A549 (cell line): ENCODE measurements at regions not wholly inside any gene's neighbourhood (a gene's known extent, or its start where the extent isn't known, plus 50 kb on each side); places are given as distances from the start of the nearest gene placed in this dataset.

Experiments used
- ATAC-seq, 2 experiments: fragments of 200-7000 bp in 1 of 2; fragments of >200 bp in 1 of 2; cut with Nextera tagmentation in 1 of 2; cut with Tn5 transposase in 1 of 2; 3 replicates each; pipeline versions ENCODE4 v1.8.0 to v1.9.1; 2018 to 2020; ENCODE audit warnings: mild to moderate bottlenecking in 1 of 2, moderate library complexity in 1 of 2
- CTCF ChIA-PET: fragments of 300-600 bp; sonication (Branson Sonifier 250); formaldehyde crosslinking; extraction: SDS; loops from one replicate; lab custom pipeline; 2021; ENCODE audit warnings: antibody characterized with exemption, inconsistent platforms; lab: Yijun Ruan, JAX
- POLR2A ChIA-PET: fragments of 350-600 bp; formaldehyde crosslinking; extraction: SDS; loops from one replicate; lab custom pipeline; 2021; ENCODE audit warnings: antibody characterized with exemption, inconsistent platforms; lab: Yijun Ruan, JAX
- DNase-seq, 2 experiments: peaks; one replicate each; pipeline versions ENCODE4 v3.0.0 to v3.0.0-alpha.2; 2011 to 2016; ENCODE audit warnings: low read depth in 1 of 2, low spot score in 1 of 2
- FAIRE-seq: peaks from 2 replicates; lab custom pipeline; 2011; peaks lifted over from hg19 to GRCh38; lab: Jason Lieb, UNC
- H3K27ac ChIP-seq, 2 experiments: fragments of >200 bp; sonication (Bioruptor Twin); formaldehyde crosslinking; 3 replicates each; pipeline ENCODE4 v1.5.1; 2016 to 2017
- H3K4me1 ChIP-seq: fragments of >200 bp; sonication (Bioruptor Twin); formaldehyde crosslinking; 3 replicates; pipeline ENCODE4 v1.6.1; 2016
- H3K4me2 ChIP-seq: fragments of >200 bp; sonication (Bioruptor Twin); formaldehyde crosslinking; 3 replicates; pipeline ENCODE4 v1.6.1; 2016
- H3K4me3 ChIP-seq: fragments of >200 bp; sonication (Bioruptor Twin); formaldehyde crosslinking; 3 replicates; pipeline ENCODE4 v1.5.1; 2016
- H3K9me3 ChIP-seq: fragments of >200 bp; sonication (Bioruptor Twin); formaldehyde crosslinking; 3 replicates; pipeline ENCODE4 v1.6.1; 2016
- ATOH8 ChIP-seq: fragments of 250-450 bp; sonication (Bioruptor Pico); IDR thresholded peaks from 2 replicates; pipeline ENCODE4 v1.5.0; 2020; ENCODE audit warnings: low read depth, mild to moderate bottlenecking, moderate library complexity
- CHD2 ChIP-seq: fragments of 150-350 bp; IDR thresholded peaks from 2 replicates; pipeline ENCODE4 v1.6.1; 2014; ENCODE audit warnings: low read length; ENCODE audit not compliant: partially characterized antibody
- FOSB ChIP-seq: fragments of 250-450 bp; sonication (Bioruptor Pico); IDR thresholded peaks from 2 replicates; pipeline ENCODE4 v1.5.0; 2020; ENCODE audit warnings: mild to moderate bottlenecking, moderate library complexity
- FOXS1 ChIP-seq: fragments of 250-450 bp; sonication (Bioruptor Pico); IDR thresholded peaks from 2 replicates; pipeline ENCODE4 v1.5.0; 2020; ENCODE audit warnings: mild to moderate bottlenecking, moderate library complexity
- HDAC2 ChIP-seq: fragments of 200-600 bp; sonication (generic); IDR thresholded peaks from 2 replicates; pipeline ENCODE4 v1.6.1; 2016
- HEYL ChIP-seq: fragments of 250-450 bp; sonication (Bioruptor Pico); IDR thresholded peaks from 2 replicates; pipeline ENCODE4 v1.8.0; 2021; ENCODE audit warnings: mild to moderate bottlenecking, moderate library complexity
- HOXB13 ChIP-seq: fragments of 250-450 bp; sonication (Bioruptor Pico); IDR thresholded peaks from 2 replicates; pipeline ENCODE4 v1.5.0; 2020; ENCODE audit warnings: low read depth, mild to moderate bottlenecking, moderate library complexity
- HOXB5 ChIP-seq: fragments of 250-450 bp; sonication (Bioruptor Pico); IDR thresholded peaks from 2 replicates; pipeline ENCODE4 v1.5.0; 2020; ENCODE audit warnings: mild to moderate bottlenecking, moderate library complexity
- MAZ ChIP-seq: fragments of 150-350 bp; IDR thresholded peaks from 2 replicates; pipeline ENCODE4 v1.6.1; 2014; ENCODE audit warnings: antibody characterized with exemption, low read depth, low read length, borderline replicate concordance
- MYC ChIP-seq: IDR thresholded peaks from 2 replicates; pipeline ENCODE4 v1.6.1; 2012; ENCODE audit warnings: mild to moderate bottlenecking, inconsistent platforms, low read length, improper control_type of control experiment, borderline replicate concordance
- NFE2L2 ChIP-seq: fragments of 150-350 bp; conservative IDR thresholded peaks from 2 replicates; pipeline ENCODE4 v1.6.1; 2014; ENCODE audit warnings: low read length
- PHF8 ChIP-seq: fragments of 200-600 bp; sonication (generic); IDR thresholded peaks from 2 replicates; pipeline ENCODE4 v1.6.1; 2016; ENCODE audit warnings: low read depth, mild to moderate bottlenecking, antibody characterized with exemption, moderate library complexity, borderline replicate concordance
- POLR2A ChIP-seq: IDR thresholded peaks from 2 replicates; pipeline ENCODE4 v1.6.1; 2012; ENCODE audit warnings: mild to moderate bottlenecking, low read length
- RNF2 ChIP-seq: fragments of 200-600 bp; sonication (generic); IDR thresholded peaks from 2 replicates; pipeline ENCODE4 v1.6.1; 2016; ENCODE audit warnings: low read depth, mild to moderate bottlenecking, antibody characterized with exemption, moderate library complexity, borderline replicate concordance
- ZC3H11A ChIP-seq: fragments of 450-650 bp; IDR thresholded peaks from 2 replicates; pipeline ENCODE4 v1.6.1; 2014; ENCODE audit warnings: antibody characterized with exemption, mild to moderate bottlenecking
- ZNF302 ChIP-seq: fragments of 250-450 bp; sonication (Bioruptor Pico); IDR thresholded peaks from 2 replicates; pipeline ENCODE4 v1.9.0; 2021; ENCODE audit warnings: inconsistent platforms, mild to moderate bottlenecking, moderate library complexity
- WGBS: methylation state at CpG from one replicate; pipeline ENCODE4 v1.1.6; 2017; ENCODE audit errors: missing lambda C conversion rate; 5-methylcytosine and 5-hydroxymethylcytosine counted together
- TF ChIP-seq, protein P1 (sequence below): fragments of 150-350 bp; IDR thresholded peaks from 2 replicates; pipeline ENCODE4 v1.6.1; 2014; ENCODE audit warnings: low read depth, mild to moderate bottlenecking, low read length
- TF ChIP-seq, protein P2 (sequence below): fragments of 250-450 bp; sonication (Bioruptor Pico); IDR thresholded peaks from 2 replicates; pipeline ENCODE4 v1.5.0; 2021; ENCODE audit warnings: mild to moderate bottlenecking, moderate library complexity, borderline replicate concordance
- TF ChIP-seq, protein P3 (sequence below): fragments of 450-650 bp; IDR thresholded peaks from 2 replicates; pipeline ENCODE4 v1.6.1; 2014; ENCODE audit warnings: antibody characterized with exemption
- TF ChIP-seq, protein P4 (sequence below): fragments of >200 bp; sonication (Bioruptor Twin); formaldehyde crosslinking; IDR thresholded peaks from 3 replicates; pipeline ENCODE4 v1.5.1; 2016

DNA sequence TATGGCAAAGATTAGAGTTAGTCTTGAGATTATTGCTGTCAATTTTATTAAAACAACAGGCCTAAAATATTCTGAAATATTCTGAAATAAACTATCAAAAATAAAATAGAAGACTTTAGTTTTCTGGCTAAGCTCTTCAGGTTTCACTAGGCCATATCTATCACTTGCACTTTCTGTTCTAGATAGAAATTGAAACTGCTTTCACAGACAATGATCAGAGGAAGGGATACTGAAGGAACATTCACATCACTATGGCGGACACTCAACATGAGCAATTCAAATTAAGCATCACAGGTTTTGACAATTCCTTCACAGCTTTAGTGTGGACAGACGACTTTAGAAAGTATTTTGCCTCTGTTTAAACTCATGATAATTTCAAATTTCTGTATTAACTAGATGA lies 586.4 kb upstream of the REG3G start:
- no peak overlapping the region for H3K4me2 ChIP-seq
- H3K27ac ChIP-seq: no peak overlapping the region
- ChIA-PET POLR2A (no interaction called here), CTCF (no interaction called here)
- WGBS: 1% methylated on average over 2 of the region's 2 CpGs
- DNase-seq: no peak
- peaks cover 7% of the 10 kb centered on the region; the same call in 1 of the 3 replicates for H3K9me3 ChIP-seq
- TF ChIP-seq HOXB13 (CRISPR knock-in tag): no peak
- TF ChIP-seq HDAC2: no peak
- TF ChIP-seq PHF8: no peak
- no peak for TF ChIP-seq HOXB5 (CRISPR knock-in tag)
- TF ChIP-seq ZC3H11A: no peak
- no peak for TF ChIP-seq FOSB (CRISPR knock-in tag)
- TF ChIP-seq POLR2A: no peak
- TF ChIP-seq MYC: no peak
- TF ChIP-seq RNF2: no peak
- TF ChIP-seq HEYL (CRISPR knock-in tag): no peak
- TF ChIP-seq, protein P1, sequence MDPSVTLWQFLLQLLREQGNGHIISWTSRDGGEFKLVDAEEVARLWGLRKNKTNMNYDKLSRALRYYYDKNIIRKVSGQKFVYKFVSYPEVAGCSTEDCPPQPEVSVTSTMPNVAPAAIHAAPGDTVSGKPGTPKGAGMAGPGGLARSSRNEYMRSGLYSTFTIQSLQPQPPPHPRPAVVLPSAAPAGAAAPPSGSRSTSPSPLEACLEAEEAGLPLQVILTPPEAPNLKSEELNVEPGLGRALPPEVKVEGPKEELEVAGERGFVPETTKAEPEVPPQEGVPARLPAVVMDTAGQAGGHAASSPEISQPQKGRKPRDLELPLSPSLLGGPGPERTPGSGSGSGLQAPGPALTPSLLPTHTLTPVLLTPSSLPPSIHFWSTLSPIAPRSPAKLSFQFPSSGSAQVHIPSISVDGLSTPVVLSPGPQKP: no peak
- TF ChIP-seq, protein P2, sequence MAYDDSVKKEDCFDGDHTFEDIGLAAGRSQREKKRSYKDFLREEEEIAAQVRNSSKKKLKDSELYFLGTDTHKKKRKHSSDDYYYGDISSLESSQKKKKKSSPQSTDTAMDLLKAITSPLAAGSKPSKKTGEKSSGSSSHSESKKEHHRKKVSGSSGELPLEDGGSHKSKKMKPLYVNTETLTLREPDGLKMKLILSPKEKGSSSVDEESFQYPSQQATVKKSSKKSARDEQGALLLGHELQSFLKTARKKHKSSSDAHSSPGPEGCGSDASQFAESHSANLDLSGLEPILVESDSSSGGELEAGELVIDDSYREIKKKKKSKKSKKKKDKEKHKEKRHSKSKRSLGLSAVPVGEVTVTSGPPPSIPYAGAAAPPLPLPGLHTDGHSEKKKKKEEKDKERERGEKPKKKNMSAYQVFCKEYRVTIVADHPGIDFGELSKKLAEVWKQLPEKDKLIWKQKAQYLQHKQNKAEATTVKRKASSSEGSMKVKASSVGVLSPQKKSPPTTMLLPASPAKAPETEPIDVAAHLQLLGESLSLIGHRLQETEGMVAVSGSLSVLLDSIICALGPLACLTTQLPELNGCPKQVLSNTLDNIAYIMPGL (CRISPR knock-in tag): no peak
- TF ChIP-seq, all 56 proteins: peak for 0
- Histone ChIP-seq H3K4me1 (no peaks in the 10 kb centered on the region), H3K4me3 (no peak overlapping the region)
- no peak for FAIRE-seq
- no peak for ATAC-seq

DNA sequence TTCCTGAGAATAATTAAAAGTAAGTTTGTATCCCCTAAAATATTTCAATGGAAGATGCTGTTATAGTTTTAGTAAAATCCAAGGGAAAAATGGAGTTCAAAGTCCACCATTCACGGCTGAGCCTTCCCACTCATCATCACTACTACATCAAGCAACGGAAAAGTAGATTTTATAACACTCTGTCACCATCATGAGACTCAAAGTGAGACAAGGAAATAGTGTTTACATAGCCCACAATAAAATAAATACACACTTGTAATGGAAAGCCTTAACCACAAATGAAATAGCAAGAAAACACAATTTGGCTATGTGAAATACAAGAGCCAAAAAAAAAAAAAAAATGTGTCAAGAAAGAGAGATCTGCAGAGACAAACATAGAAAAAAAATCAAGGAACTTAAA lies 569.9 kb upstream of the REG3G start:
- FAIRE-seq: no peak
- ChIA-PET POLR2A (no interaction called here), CTCF (no interaction called here)
- Histone ChIP-seq H3K4me3 (no peak overlapping the region), H3K9me3 (peaks cover 2% of the 10 kb centered on the region; the same call in 1 of the 3 replicates), H3K4me1 (no peaks in the 10 kb centered on the region), H3K4me2 (no peak overlapping the region), H3K27ac (no peak overlapping the region)
- DNase-seq: no peak
- ATAC-seq: no peak
- 2% methylated on average over 2 of the region's 2 CpGs for WGBS
- no peak for TF ChIP-seq MAZ
- TF ChIP-seq, protein P3, sequence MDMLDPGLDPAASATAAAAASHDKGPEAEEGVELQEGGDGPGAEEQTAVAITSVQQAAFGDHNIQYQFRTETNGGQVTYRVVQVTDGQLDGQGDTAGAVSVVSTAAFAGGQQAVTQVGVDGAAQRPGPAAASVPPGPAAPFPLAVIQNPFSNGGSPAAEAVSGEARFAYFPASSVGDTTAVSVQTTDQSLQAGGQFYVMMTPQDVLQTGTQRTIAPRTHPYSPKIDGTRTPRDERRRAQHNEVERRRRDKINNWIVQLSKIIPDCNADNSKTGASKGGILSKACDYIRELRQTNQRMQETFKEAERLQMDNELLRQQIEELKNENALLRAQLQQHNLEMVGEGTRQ: no peak
- no peak for TF ChIP-seq CHD2
- no peak for TF ChIP-seq FOXS1
- no peak for TF ChIP-seq NFE2L2
- TF ChIP-seq RNF2: no peak
- TF ChIP-seq, protein P4, sequence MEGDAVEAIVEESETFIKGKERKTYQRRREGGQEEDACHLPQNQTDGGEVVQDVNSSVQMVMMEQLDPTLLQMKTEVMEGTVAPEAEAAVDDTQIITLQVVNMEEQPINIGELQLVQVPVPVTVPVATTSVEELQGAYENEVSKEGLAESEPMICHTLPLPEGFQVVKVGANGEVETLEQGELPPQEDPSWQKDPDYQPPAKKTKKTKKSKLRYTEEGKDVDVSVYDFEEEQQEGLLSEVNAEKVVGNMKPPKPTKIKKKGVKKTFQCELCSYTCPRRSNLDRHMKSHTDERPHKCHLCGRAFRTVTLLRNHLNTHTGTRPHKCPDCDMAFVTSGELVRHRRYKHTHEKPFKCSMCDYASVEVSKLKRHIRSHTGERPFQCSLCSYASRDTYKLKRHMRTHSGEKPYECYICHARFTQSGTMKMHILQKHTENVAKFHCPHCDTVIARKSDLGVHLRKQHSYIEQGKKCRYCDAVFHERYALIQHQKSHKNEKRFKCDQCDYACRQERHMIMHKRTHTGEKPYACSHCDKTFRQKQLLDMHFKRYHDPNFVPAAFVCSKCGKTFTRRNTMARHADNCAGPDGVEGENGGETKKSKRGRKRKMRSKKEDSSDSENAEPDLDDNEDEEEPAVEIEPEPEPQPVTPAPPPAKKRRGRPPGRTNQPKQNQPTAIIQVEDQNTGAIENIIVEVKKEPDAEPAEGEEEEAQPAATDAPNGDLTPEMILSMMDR: no peak
- no peak for TF ChIP-seq MYC
- TF ChIP-seq ZNF302 (CRISPR knock-in tag): no peak
- TF ChIP-seq ATOH8 (CRISPR knock-in tag): no peak
